SK-N-SH (cell line): ENCODE measurements at regions not wholly inside any gene's neighbourhood (a gene's known extent, or its start where the extent isn't known, plus 50 kb on each side); places are given as distances from the start of the nearest gene placed in this dataset.

Experiments
- CTCF ChIA-PET: fragments of 300-600, 350-600 bp; formaldehyde crosslinking; extraction: SDS; loops from one replicate; lab custom pipeline; 2021; lab: Yijun Ruan, JAX
- POLR2A ChIA-PET: fragments of 350-600 bp; sonication (Branson Sonifier 250); formaldehyde crosslinking; extraction: SDS; loops from one replicate; lab custom pipeline; 2020; ENCODE audit warnings: antibody characterized with exemption, inconsistent platforms; lab: Yijun Ruan, JAX
- DNase-seq: peaks from one replicate; pipeline ENCODE4 v3.0.0; 2012
- H2AFZ ChIP-seq: fragments of 200-600 bp; sonication (generic); 2 replicates; pipeline ENCODE4 v1.8.1; 2016; ENCODE audit warnings: antibody characterized with exemption, mild to moderate bottlenecking, low read depth
- H3F3A ChIP-seq: fragments of 200-600 bp; sonication (generic); replicated peaks from 2 replicates; pipeline ENCODE3; 2016; ENCODE audit warnings: antibody characterized with exemption, mild to moderate bottlenecking; ENCODE audit not compliant: insufficient read depth
- H3K27ac ChIP-seq, 2 experiments: fragments of 200-500 bp in 1 of 2; fragments of 200-600 bp in 1 of 2; sonication (Bioruptor generic) in 1 of 2; sonication (generic), shearing (Covaris generic) in 1 of 2; 2 replicates each; pipeline versions ENCODE4 v1.5.1 to v1.6.1; 2014 to 2016; ENCODE audit warnings: low read depth in 2 of 2, inconsistent platforms in 1 of 2, low read length in 1 of 2, mild to moderate bottlenecking in 1 of 2, mixed read lengths in 1 of 2
- H3K27me3 ChIP-seq: fragments of 200-600 bp; sonication (generic), shearing (Covaris generic); 2 replicates; pipeline ENCODE4 v1.6.1; 2016; ENCODE audit warnings: mixed run types; ENCODE audit not compliant: insufficient read depth
- H3K36me3 ChIP-seq, 2 experiments: fragments of 200-500 bp in 1 of 2; fragments of 200-600 bp in 1 of 2; sonication (Bioruptor generic) in 1 of 2; sonication (generic) in 1 of 2; replicated peaks in 1 of 2; 2 replicates each; pipeline versions ENCODE3 to v1.5.1; 2014 to 2016; ENCODE audit warnings: low read length in 1 of 2, mild to moderate bottlenecking in 1 of 2; ENCODE audit not compliant: insufficient read depth in 2 of 2, control insufficient read depth in 1 of 2
- H3K4me1 ChIP-seq, 2 experiments: fragments of 200-500 bp in 1 of 2; fragments of 200-600 bp in 1 of 2; sonication (Bioruptor generic) in 1 of 2; sonication (generic), shearing (Covaris generic) in 1 of 2; 2 replicates each; pipeline versions ENCODE4 v1.5.1 to v1.6.1; 2014 to 2016; ENCODE audit warnings: low read depth in 1 of 2, low read length in 1 of 2, mixed run types in 1 of 2; ENCODE audit not compliant: insufficient read depth in 2 of 2, control insufficient read depth in 1 of 2
- H3K4me2 ChIP-seq: fragments of 200-600 bp; sonication (generic), shearing (Covaris generic); 2 replicates; pipeline ENCODE4 v1.6.1; 2017; ENCODE audit warnings: mixed run types
- H3K4me3 ChIP-seq, 2 experiments: fragments of 200-500 bp in 1 of 2; fragments of 200-600 bp in 1 of 2; sonication (Bioruptor generic) in 1 of 2; sonication (generic), shearing (Covaris generic) in 1 of 2; 2 replicates each; pipeline versions ENCODE4 v1.5.1 to v1.8.1; 2014 to 2016; ENCODE audit warnings: low read depth in 2 of 2, inconsistent platforms in 1 of 2, low read length in 1 of 2, mild to moderate bottlenecking in 1 of 2, mixed read lengths in 1 of 2, moderate library complexity in 1 of 2
- H3K79me2 ChIP-seq: fragments of 200-600 bp; sonication (generic); 2 replicates; pipeline ENCODE4 v1.8.1; 2017; ENCODE audit warnings: mild to moderate bottlenecking; ENCODE audit not compliant: insufficient read depth
- H3K9ac ChIP-seq: fragments of 200-600 bp; sonication (generic); 2 replicates; pipeline ENCODE4 v1.6.1; 2017; ENCODE audit warnings: mixed run types
- H3K9me2 ChIP-seq: fragments of 200-600 bp; sonication (generic); 2 replicates; pipeline ENCODE4 v1.6.1; 2017; ENCODE audit warnings: mixed run types
- H3K9me3 ChIP-seq: fragments of 200-600 bp; sonication (generic); 2 replicates; pipeline ENCODE4 v1.6.1; 2017; ENCODE audit warnings: mixed run types, mild to moderate bottlenecking, moderate library complexity
- H4K20me1 ChIP-seq: fragments of 200-600 bp; sonication (generic); 2 replicates; pipeline ENCODE4 v1.6.1; 2017; ENCODE audit warnings: mild to moderate bottlenecking, mixed run types; ENCODE audit not compliant: insufficient read depth
- CHD2 ChIP-seq: fragments of 150-350 bp; IDR thresholded peaks from 2 replicates; pipeline ENCODE4 v1.6.1; 2018; ENCODE audit warnings: low read length; ENCODE audit not compliant: partially characterized antibody
- CTCF ChIP-seq: fragments of 200-600 bp; sonication (generic); IDR thresholded peaks from 2 replicates; pipeline ENCODE4 v1.6.1; 2017; ENCODE audit warnings: antibody characterized with exemption, mild to moderate bottlenecking, moderate library complexity
- EP300 ChIP-seq, 2 experiments: IDR thresholded peaks; 2 replicates each; pipeline versions ENCODE4 v1.4.0 to v1.6.1; 2012; ENCODE audit warnings: borderline replicate concordance in 1 of 2, low read depth in 1 of 2, low read length in 1 of 2
- FOSL2 ChIP-seq: IDR thresholded peaks from 2 replicates; pipeline ENCODE4 v1.4.0; 2012; ENCODE audit warnings: low read depth, mild to moderate bottlenecking, moderate library complexity, borderline replicate concordance
- FOXJ3 ChIP-seq: sonication (generic); formaldehyde crosslinking; IDR thresholded peaks from 2 replicates; pipeline ENCODE4 v1.5.1; 2020; ENCODE audit warnings: mild to moderate bottlenecking, missing genetic modification reagents
- FOXM1 ChIP-seq: IDR thresholded peaks from 2 replicates; pipeline ENCODE4 v1.4.0; 2012; ENCODE audit warnings: low read depth, mild to moderate bottlenecking
- GATA2 ChIP-seq: sonication (generic); formaldehyde crosslinking; IDR thresholded peaks from 2 replicates; pipeline ENCODE4 v1.5.0; 2020; ENCODE audit warnings: mild to moderate bottlenecking, missing genetic modification reagents
- JUND ChIP-seq: IDR thresholded peaks from 2 replicates; pipeline ENCODE4 v1.4.0; 2012
- MEF2A ChIP-seq: IDR thresholded peaks from 2 replicates; pipeline ENCODE4 v1.4.0; 2012; ENCODE audit warnings: low read depth, borderline replicate concordance
- RCOR1 ChIP-seq: fragments of 150-350 bp; IDR thresholded peaks from 2 replicates; pipeline ENCODE4 v1.6.1; 2017; ENCODE audit warnings: antibody characterized with exemption, low read length
- RXRA ChIP-seq: IDR thresholded peaks from 2 replicates; pipeline ENCODE4 v1.4.0; 2012; ENCODE audit warnings: low read depth, mild to moderate bottlenecking, borderline replicate concordance
- SIN3A ChIP-seq: IDR thresholded peaks from 2 replicates; pipeline ENCODE4 v1.6.1; 2012; ENCODE audit warnings: low read depth, mild to moderate bottlenecking, low read length, moderate library complexity, borderline replicate concordance
- TAF1 ChIP-seq: IDR thresholded peaks from 2 replicates; pipeline ENCODE4 v1.6.1; 2012; ENCODE audit warnings: low read depth, mild to moderate bottlenecking, low read length, moderate library complexity, borderline replicate concordance
- USF1 ChIP-seq: IDR thresholded peaks from 2 replicates; pipeline ENCODE4 v1.4.0; 2012; ENCODE audit warnings: low read depth, borderline replicate concordance
- USF2 ChIP-seq: fragments of 150-350 bp; IDR thresholded peaks from 2 replicates; pipeline ENCODE4 v1.6.1; 2017; ENCODE audit warnings: antibody characterized with exemption, low read length, low read depth, borderline replicate concordance
- YY1 ChIP-seq: IDR thresholded peaks from 2 replicates; pipeline ENCODE4 v1.4.0; 2012; ENCODE audit warnings: low read depth, mild to moderate bottlenecking
- WGBS: methylation state at CpG from one replicate; pipeline ENCODE4 v1.1.6; 2017; ENCODE audit warnings: low lambda C conversion rate; 5-methylcytosine and 5-hydroxymethylcytosine counted together

- Histone ChIP-seq H3K27me3 (no peaks in the 10 kb centered on the region), H3K79me2 (no peaks in the 10 kb centered on the region), H3K4me3 (no peak overlapping the region; a peak in 1 of 4 replicates), H4K20me1 (no peaks in the 10 kb centered on the region), H3F3A (no peaks in the 10 kb centered on the region), H3K4me1 (peaks cover 0 to 2% of the 10 kb centered on the region in 2 experiments; a peak in 2 of 4 replicates), H3K36me3 (no peaks in the 10 kb centered on the region)
- CTCF ChIA-PET: interaction anchor here (1.0 to 1.3 kb wide), 3 partner anchors 70 to 289 kb away, joined by 3 to 4 read pairs (median 3); no protein-coding TSS in a partner anchor
- TF ChIP-seq RCOR1 (no peak), MEF2A (no peak), EP300 (IDR thresholded peaks at IDR 0.05; ENCODE audit: borderline replicate concordance in 1 of 2, low read depth in 1 of 2, low read length in 1 of 2) (no peak), SIN3A (no peak), RXRA (no peak), FOSL2 (no peak), CTCF (no peak), FOXJ3 (CRISPR knock-in tag) (no peak), TAF1 (no peak), CHD2 (no peak), JUND (no peak), USF1 (no peak), YY1 (no peak), USF2 (no peak)
- TF ChIP-seq, all 33 proteins: peak for 0
- Histone ChIP-seq H2AFZ (no peak overlapping the region), H3K9ac (no peak overlapping the region), H3K27ac (no peak overlapping the region), H3K9me2 (no peaks in the 10 kb centered on the region), H3K4me2 (no peak overlapping the region), H3K9me3 (no peaks in the 10 kb centered on the region)
- POLR2A ChIA-PET: no interaction called here
- 83% methylated on average over 2 of the region's 2 CpGs for whole genome bisulfite sequencing
- DNase-seq: no peak
Observed at GRCh38 chr17:70238228-70238627, 68.9 kb downstream of the KCNJ2 start.

GRCh38 chr17:70238646-70239045, 69.3 kb downstream of the KCNJ2 start:
- 39% methylated on average over 4 of the region's 4 CpGs for WGBS
- no peaks in the 10 kb centered on the region for H3K79me2 ChIP-seq
- no peaks in the 10 kb centered on the region for H3K9me3 ChIP-seq
- 0 out of 2 replicates have a peak overlapping the region, but pooled peaks have one; percentile 1 for H3K4me2 ChIP-seq
- H3K27me3 ChIP-seq: no peaks in the 10 kb centered on the region
- ChIA-PET POLR2A (no interaction called here), CTCF (interaction anchor here (0.7 to 1.4 kb wide), 5 partner anchors 19 to 289 kb away, joined by 3 to 4 read pairs (median 3); no protein-coding TSS in a partner anchor)
- H3K36me3 ChIP-seq: no peaks in the 10 kb centered on the region
- peak; percentile 15 for DNase-seq
- H2AFZ ChIP-seq: peak overlapping the region; percentile 31; the same call in 1 of the 2 replicates
- H3K27ac ChIP-seq: no peak overlapping the region
- TF ChIP-seq GATA2 (0 out of 2 replicates have a peak, but pooled peaks have one; percentile 13), FOXM1 (no peak), RCOR1 (0 out of 2 replicates have a peak, but pooled peaks have one; percentile 27)
- peaks cover 0 to 2% of the 10 kb centered on the region in 2 experiments; a peak in 2 of 4 replicates for H3K4me1 ChIP-seq
- H3K9me2 ChIP-seq: no peaks in the 10 kb centered on the region
- no peak overlapping the region for H3K9ac ChIP-seq
- peak overlapping the region in 1 of 2 experiments; percentile 17; a peak in 1 of 4 replicates for H3K4me3 ChIP-seq
- no peaks in the 10 kb centered on the region for H3F3A ChIP-seq
- no peaks in the 10 kb centered on the region for H4K20me1 ChIP-seq
